ENCODE measurements at regions not wholly inside any gene's neighbourhood (a gene's known extent, or its start where the extent isn't known, plus 50 kb on each side); places are given as distances from the start of the nearest gene placed in this dataset.

DNA sequence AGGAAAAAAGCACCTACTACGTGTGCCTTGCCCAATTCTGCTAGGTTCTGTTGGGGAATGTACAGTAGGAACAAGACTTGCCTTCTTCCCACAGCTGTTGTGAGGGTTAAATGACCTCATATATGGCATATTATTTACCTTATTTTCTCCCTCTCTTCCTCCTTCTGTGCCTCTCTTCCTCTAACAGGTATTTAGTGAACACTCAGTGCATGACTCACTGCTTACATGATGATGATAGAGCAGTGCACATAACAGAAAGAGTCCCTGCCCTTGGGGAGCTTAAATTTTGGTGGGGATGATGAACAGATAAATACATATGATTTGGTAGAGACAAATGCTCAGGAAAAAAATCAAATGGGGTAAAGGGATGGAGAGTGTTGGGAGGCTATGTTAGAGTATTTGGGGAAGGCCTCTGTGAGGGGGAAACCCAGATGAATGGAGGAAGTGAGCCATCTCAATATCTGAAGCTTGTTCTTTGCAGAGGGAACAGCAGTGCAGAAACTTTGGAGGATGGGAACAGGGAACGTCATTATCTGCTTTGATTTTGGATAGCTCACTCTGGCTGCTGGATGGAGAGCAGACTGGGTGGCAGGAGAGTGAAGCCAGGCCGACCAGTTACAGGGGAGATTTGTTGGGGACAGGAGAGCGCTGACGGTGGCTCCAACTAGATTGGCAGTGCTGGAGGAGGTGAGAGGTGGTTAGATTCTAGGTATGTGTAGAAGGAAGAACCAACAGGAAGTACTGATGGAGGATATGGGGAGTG, 95.5 kb upstream of the TENM4 start:
- no peak for TF ChIP-seq MAZ (IDR thresholded peaks at IDR 0.05; ENCODE audit: borderline replicate concordance, low read depth, low read length)
- TF ChIP-seq, protein P1, sequence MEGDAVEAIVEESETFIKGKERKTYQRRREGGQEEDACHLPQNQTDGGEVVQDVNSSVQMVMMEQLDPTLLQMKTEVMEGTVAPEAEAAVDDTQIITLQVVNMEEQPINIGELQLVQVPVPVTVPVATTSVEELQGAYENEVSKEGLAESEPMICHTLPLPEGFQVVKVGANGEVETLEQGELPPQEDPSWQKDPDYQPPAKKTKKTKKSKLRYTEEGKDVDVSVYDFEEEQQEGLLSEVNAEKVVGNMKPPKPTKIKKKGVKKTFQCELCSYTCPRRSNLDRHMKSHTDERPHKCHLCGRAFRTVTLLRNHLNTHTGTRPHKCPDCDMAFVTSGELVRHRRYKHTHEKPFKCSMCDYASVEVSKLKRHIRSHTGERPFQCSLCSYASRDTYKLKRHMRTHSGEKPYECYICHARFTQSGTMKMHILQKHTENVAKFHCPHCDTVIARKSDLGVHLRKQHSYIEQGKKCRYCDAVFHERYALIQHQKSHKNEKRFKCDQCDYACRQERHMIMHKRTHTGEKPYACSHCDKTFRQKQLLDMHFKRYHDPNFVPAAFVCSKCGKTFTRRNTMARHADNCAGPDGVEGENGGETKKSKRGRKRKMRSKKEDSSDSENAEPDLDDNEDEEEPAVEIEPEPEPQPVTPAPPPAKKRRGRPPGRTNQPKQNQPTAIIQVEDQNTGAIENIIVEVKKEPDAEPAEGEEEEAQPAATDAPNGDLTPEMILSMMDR (conservative IDR thresholded peaks at IDR 0.05; ENCODE audit: low read depth, low read length): no peak
- no peak for TF ChIP-seq POLR2A (IDR thresholded peaks at IDR 0.05; ENCODE audit: low read depth, low read length)
- TF ChIP-seq CEBPB (IDR thresholded peaks at IDR 0.05; ENCODE audit: low read depth, low read length): no peak
- no peak for TF ChIP-seq MXI1 (IDR thresholded peaks at IDR 0.05; ENCODE audit: borderline replicate concordance, low read depth, low read length)
- no peak for TF ChIP-seq CHD1 (IDR thresholded peaks at IDR 0.05; ENCODE audit: low read depth, low read length)
- TF ChIP-seq RAD21 (IDR thresholded peaks at IDR 0.05; ENCODE audit: low read length): no peak
